ENCODE measurements at regions not wholly inside any gene's neighbourhood (a gene's known extent, or its start where the extent isn't known, plus 50 kb on each side); places are given as distances from the start of the nearest gene placed in this dataset.

DNA sequence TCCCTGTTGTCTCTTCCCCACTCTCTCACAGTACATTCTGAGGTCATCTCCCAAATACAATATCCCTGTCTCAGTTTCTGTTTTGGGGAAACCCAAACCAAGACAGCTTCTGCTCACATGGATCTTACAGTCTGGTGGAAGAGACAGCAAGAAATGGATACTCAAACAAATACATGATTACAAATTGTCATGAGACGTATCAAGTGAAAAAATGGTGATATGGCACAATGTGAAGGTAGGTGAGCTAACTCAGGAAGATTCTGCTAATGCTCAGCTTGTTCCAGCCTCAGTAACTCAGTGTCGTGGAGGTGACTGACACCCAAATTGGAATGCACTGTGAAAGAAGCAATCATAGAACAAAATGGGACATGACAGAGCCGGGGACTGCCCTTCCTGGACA, 68.3 kb downstream of the CHST1 start:
- DNase-seq = no peak

DNA sequence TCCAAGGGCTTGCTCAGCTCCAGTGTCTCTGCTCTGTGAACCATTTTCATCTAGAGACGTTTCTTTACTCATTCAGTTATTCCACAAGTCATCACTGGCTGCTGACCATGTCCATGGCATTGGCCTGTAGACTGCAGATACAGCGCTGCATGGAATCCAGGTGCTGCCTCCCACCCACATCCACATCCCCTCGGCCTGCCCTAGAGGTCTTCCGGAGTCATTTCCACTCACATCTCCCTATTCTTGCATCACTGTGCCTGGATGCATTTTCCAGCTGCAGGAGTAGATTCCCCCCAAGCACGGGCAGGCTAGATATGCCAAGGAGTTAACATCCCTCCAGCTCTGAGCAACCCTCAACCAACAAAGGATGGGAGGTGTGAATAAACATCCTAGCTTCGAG, 68.9 kb downstream of the CHST1 start:
- no peak for DNase-seq

DNA sequence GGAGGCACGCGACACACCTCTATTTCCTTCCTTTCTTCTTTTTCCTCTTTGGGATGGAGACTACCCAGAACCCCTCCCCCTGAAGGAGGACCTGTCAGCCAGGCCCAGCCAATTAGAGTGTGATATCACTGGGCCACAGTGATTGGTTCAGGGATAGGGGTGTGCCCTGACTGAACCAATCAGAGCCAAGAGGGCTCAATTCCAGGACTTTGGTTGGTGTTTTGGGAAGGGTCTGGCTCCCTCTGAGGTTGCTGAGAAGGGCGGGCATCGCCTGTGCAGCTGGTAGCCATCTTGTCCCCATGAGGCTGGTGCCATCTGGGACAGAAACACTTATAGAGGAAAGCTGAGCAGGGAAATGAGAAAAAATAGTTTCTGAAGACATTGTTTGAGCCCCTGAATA, 71.4 kb downstream of the CHST1 start:
- no peak for DNase-seq

DNA sequence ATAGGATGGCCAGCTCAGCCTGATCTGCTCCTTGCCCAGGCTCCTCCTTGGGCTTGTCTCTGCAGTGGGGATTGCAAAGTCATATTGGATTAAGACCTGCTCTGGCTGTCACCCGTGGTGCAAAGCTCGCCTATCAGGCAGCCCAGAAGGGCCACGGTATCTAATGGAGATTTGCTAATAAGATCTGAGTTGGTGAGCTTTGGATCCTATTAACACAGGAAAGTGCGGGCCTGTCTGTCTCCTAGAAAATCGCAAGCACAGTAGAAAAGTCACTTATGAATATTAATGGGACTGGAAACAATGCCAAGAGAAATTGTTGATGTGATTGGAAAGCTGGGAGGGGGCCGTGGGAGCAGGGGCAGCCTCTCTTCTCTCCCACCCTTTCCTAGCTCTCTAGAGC, 72.8 kb downstream of the CHST1 start:
- DNase-seq = no peak

DNA sequence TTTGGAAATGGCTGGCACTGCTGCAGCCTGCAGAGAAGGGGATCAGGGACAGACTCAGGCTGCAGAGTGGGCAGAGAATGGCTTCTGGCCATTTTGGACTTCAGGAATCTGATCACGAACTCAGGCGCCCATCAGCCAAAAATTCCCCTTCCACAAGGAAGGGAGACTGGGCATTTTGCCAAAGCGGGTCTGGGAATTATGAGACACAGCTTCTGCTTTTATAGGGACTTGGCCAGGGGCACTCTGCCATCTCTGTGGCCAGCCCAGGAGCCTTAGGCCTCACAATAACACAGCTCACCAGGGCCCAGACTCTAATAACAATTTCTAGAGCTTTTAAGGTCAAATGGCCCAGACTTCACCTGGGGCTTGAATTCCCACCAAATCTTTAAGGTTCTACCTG, 74.7 kb downstream of the CHST1 start:
- no peak for DNase-seq

DNA sequence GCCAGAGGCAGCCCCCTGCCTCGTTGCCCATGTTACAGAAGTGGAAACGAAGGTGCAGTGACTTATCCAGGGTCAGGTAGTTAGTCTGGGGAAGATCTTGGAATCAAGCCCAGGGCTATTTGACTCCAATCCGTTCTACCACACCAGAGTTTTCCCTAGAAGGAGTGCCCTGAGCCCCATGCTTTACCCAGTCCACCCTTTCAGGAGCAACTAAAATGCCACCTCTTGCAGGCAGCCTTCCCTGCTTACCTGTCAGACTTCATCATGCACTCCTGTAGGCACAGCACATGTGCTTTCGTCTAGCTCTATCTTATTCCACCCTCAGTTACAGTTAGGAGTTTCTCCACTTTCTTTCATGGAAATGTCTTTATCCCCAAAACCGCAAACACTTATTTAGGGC, 80.2 kb downstream of the CHST1 start:
- DNase-seq = no peak

DNA sequence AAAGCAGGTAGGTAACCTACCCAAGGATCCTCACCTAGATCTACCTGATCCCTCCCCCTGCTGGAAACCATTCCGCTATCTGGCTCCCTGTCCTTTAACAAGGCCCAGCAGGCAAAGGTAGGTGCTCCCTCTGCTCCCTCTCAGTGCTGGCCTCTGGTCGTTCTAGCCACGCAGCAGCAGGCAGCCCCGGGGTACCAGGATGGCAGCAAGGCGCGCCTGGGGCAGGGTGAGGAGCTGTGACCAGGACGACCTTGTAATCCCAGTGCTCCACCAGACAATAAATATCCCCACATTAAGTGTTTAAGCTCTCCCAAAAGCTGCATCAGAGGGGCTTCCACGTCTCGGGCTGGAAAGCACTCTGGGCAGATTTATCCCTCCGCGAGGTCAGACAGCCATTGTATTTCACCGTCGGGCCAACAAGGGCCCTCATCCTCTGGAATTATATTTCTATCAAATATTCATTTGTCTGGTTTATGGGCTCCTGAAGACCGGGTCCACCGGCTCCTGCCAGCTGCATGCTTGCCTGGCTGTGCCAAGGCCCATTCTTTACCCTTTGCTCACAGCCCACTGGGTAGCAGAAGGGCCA, 81.3 kb downstream of the CHST1 start:
- no peak for DNase-seq

DNA sequence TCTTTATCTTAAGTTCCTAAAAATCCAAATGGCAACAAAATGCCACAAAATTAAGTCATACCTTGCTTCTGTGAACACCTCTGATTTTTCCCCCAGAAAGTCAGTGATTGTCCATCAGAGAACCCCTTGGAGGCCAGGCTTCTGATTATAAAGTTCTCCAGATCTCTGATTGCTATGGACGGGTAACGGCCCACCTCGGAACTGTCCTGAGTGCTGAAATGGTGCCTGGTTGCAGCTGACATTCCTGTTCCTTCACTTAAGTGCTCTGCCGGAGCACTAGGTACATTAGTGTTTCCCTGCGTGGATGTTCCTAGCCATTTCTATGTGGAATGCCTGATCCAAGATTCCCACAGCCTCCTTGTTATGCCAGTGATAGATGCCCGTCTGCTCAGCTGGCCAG, 85.0 kb downstream of the CHST1 start:
- DNase-seq = no peak

DNA sequence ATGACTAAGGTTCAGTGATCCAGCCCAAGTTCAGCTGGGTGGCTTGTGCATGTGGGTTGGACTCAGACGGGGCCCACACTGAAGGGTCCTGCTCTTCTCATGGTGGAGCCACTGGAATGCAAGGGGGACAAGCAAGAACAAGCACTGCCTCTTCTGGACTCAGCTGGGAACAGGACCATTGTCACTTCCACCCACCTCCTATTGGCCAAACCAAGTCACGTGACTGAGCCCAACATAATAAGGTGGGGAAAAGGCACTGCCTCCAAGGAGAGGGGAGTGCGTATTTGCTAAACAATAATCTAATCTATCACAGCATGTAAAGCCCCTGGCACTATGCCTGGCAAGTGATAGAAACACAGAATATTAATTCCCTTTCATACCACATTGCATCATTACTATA, 87.1 kb downstream of the CHST1 start:
- DNase-seq = no peak

DNA sequence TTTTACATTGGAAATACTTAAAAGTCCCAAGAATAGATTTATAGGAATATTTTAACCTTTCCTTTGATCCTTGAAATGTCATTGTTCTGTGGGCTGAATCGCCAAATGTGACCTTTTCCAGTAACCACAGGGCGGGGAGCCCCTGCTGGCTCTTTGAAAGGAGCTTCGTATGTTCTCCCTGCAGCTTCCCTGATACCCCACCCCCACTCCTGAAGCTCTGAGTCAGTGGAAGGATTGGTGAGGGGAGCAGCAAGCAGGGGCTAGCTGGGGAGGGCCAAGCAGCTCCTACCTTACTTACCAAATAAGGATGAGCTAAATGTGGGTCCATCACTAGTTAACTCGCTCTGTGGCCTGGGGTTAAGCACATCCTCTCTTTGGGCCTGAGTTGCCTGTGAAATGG, 87.7 kb downstream of the CHST1 start:
- no peak for DNase-seq

DNA sequence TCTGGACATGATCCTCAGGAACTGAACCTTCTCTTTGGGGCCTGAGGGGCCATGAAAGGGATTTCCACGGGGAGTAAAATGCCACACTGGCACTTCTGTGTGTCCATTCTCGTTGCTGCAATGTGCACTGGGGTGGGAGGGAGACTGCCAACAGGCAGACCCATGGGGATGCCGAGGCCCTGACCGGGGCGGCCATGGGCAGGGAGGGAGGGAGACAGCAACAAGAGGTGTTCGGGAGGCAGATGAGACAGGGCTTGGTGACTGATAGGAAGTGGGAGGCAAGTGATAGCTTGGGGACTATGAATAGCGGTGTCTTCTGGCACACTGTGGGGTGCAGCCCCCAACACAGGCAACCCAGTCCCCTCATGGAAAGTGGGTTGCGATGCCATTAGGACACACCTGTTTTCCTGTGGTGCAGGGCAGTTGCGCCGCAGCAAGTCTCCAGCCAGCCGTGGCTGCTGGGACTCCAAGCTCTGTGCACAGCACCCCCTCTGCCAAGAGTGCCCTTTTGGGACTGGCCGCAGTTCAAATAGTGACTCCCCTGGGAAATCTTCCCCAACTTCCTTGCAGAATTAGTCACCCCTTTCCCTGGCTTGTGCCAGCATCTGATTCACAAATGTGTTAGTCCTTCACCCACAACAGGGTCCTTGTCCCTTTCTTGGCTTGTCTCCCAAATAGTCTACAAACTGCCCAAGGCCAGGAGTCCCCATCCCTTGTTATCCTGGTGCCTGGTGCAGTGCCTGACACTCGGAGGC, 88.8 kb downstream of the CHST1 start:
- no peak for DNase-seq

DNA sequence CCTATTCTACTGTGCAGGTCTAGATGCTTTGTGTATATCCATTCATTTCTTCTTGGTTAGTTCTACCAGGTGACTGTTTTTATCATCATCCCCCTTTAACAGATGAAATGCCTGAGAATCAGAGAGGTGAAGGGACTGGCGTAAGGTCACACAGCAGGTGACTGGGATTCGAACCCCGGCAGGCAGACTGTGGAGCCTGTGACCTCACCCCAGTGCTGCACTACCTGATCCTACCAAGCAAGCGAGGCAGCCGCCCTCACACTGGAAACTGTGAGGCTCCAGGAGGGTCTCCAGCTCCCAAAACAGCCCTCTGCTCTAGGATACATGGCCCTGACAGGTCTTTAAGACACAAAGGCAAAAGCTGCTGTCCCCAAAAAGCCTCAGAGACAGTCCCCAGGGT, 91.7 kb downstream of the CHST1 start:
- DNase-seq = no peak

DNA sequence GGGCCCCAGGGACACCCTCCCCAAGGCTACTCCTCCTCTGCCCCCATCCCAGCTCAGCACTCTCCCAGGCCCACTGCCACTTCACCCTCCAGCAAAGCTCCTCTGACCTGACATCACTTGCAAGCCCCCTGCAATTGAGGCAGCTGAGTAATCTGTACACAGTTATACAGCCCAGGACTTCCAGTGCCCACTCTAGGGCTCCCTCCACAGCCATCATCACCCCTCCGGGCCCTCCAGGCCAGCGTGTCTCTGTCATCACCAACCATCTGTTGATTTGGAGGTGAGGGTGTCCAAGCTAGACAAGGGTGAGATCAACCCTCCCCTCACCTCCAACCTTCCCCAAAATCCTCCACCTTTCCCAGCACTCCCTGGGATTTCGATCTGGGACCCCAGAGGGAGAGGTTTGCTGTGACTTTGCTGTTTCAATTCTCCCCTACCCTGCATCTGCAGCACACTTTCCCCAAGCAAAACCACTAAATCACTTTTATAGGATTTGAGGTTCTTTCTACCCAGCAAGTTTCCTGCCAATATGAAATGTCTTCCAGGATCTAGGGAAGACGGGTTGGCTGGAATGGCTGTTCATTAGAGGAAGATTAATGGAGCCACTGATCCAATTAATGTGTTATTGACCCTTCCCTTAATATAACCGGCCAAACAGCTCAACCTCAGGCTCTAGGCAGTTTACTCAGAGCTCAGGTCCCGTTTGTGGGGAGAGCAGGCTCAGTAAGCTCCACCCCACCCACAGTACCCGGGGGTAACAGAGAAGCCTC, 92.9 kb downstream of the CHST1 start:
- DNase-seq = no peak

DNA sequence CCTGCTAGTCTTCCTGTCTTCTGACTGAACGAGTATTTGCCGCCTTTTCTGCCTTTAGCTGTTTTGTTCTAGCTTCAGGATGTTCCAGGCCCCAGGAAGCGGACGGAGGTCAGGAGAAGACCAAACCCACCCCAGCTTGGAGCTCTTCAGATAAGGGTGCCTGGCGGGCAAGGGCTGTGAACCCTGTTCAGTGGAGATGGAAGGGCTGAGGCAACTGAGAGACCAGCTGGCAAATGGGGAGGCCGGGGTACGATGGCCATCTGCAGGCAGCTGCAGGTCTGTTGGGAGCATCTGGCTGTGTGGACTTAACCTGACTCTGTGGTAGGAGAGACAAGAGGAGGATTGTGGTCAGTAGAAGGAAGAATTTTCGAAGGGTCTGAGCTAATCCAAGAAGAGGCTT, 95.6 kb downstream of the CHST1 start:
- DNase-seq = no peak

DNA sequence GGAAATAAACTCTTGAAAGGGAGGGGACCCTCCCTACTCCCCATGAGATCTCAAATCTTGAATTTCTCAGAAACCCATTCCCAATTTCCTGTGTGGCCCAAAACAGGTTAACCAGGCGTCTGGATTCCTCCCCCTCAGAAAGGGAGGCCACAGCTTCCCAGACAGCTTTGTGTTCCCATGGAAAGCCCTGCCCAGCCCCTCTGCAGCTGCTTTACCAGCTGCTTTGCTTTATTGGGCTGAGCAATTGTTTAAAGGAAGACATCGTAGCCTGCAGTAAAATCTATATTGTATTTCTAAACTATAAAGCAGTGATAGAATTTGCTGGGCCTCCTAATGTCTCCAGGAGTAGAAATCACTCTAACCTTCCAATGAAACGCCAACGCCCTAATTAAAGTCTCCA, 97.4 kb downstream of the CHST1 start:
- no peak for DNase-seq

DNA sequence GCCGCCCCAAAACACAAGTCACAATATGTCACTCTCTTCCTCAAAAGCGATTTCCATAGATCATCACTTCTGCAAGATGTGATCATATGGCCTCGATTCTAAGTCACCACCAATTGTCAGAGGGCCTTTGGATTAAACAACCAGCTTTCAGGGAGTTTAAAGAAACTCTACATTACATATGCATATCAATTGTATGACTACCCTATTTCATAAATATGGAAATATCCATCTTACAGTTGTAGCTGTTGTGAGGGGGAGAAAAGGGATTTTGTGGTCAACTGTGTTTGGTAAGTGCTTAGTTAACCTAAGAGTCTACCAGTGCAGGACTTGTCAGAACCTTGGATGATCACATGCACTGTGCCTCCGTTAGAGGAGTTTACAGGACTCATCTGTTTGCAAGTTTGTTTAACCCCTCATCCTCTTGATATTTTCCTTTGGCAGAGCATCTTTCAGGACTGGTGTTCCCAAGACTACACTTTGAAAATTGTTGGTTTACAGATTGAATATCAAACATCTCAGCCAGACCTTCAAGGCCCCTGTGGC, 99.9 kb downstream of the CHST1 start:
- DNase-seq = no peak

DNA sequence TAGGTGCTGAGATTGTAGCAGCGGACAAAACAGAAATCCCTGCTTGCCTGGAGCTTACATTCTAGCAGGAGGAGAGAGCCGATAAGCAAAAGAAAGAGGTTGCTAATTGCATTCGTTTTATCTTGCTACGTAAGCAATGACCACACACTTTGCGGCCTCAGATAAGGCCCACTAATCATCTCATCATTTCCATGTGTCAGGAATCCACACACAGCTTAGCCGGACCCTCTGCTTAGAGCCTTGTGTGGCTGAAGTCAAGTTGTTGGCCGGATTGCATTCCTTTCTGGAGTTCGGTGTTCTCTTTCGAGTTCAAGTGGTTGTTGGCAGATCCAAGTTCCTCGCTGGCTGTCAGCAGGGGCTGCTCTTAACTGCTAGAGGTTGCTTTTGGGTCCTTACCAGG, 101.6 kb downstream of the CHST1 start:
- DNase-seq = no peak

DNA sequence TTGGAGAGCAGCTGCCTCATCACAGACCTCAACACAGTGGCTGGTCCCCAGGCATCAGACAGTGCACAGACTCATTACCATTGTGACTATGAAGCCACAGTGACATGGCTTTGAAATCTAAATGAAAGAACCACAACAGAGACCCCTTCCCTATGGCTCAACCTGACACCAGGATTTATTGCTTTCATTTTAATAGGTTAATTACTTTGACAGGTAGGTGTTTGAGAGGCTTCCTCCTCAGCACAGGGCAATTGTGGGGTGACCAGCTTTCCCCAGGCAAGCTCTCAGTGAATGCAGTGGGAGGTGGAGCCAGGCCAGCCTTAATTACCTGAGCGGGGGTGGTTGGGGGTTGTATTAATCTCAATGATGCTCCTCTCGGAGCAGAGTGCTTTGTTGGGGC, 102.3 kb downstream of the CHST1 start:
- no peak for DNase-seq

DNA sequence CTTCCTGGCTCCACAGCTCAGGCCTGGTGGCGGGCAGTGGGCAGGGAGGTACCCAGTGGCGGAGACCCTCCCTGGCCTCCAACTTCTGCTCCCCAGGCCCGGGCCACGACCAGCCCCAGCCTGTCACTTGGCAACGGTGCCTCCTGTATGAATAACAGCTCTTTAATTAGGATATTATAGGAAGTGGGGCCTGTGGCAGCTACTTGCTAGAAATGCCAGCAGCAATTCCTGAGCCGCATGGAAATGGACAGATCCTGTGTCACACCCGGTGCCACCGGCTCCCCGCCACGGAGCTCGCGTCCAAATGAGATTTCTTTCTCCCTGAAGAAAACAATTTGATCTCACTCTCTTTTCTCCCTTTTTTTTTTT, 104.5 kb downstream of the CHST1 start:
- DNase-seq = no peak

DNA sequence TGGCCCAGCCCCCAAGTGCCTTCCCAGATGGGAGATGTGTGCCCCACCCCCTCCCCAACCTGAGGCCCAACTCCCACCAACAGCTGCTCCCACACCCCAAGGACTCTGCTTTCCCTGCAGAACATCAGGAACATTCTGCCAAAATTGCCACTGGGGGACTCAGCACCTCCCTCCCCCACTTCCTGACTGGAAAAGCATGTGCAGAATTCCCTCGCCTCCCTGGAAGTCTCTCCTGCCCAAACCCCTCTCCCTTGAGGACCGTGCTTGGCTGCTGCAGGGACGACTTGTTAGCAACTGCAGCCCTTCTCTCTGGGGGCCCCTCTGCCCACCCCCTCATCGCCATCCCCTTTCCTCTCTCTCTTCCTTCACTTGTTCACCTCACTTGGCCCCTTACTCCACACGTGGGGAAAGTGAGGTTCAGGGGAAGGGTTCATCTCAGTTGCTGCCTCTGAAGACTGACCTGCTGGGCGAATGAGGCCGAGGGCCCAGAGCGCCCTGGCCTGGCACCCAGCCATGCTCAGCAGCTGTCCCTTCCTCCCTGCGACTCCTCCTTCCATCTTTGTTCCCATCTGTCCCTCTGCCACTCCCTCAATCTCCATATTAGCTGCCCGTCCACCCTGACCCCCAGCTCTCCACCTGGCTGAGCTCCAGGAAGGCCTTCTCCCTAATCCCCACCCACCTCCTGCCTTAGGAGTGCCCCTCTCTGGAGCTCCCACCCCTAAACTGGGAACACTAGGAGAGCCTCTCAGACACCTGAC, 105.1 kb downstream of the CHST1 start:
- DNase-seq = no peak

DNA sequence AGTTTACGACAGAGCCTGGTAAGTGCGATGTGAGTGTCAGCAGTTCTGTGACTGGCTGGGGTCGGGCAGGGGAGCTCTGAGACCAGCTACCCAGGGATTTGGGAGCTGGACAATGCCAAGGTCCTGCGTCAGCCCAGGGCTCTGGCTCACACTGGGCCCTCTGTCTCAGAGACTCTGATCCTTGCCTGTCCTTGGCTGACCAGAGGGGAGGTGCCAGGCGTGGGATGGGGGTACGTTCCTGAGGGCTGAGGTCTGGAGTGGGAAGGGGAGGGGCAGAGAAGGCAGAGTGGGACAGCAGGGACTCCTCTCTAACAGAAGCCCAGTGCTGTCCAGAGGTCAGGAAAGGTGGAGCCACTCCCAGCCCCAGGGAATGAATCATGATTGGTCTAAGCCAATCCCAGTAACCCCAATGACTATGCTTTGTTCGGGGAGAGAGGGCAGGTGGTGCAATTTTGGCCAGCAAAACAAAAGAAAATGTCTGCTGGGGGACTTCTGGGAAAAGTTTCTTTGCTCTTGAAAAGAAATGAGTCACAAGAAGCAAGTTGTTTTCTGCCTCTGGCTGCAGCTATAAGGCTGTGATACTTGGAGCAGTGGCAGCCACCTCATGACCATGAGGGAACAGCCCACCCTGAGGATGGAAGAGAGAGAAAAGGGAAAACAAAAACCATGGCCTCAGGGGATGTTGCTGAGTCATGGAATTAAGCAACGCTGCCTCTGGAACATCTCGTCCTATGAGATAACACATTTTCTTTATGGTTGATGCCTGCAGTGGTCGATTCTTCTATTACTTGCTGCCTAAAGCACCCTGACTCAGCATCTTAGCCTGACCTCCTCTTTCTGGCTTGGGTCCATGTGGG, 108.3 kb downstream of the CHST1 start:
- no peak for DNase-seq

DNA sequence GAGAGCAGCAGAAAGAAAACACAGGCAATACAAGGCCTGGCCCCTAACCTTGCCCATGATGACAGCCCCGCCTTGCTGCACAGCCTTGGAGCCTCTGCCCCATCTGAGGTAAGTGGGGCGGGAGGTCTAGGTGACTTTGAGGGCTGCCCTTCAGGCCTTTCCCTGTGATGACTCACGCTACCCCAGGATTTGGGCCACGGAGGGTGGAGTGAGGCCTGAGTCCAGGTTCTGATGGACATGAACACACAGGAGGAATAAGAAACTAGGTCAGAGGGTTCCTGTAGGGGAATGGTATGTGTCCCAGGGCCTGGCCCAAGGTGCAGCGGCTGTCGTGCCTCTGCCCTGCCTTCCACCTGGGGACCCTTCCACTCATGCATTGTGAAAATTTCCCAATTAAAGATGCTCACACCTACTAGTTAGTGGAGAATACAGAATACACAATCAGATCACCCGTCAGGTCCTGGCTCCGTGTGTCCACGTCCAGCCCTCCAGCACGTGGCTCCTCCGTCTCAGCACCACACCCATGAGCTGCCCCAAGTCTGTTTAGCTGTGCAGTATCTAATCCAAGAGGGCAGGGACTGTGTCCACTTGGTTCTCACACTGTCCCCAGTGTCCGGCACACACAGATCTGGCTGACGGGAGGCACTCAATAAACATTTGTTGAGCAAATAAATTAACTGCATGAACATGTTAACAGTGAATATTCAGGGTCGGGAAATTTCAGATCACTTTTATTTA, 111.0 kb downstream of the CHST1 start:
- no peak for DNase-seq

Data from NCI-H1048 (cell line).